Upper lobe of left lung (tissue), 4 donors: ENCODE measurements at regions not wholly inside any gene's neighbourhood (a gene's known extent, or its start where the extent isn't known, plus 50 kb on each side); places are given as distances from the start of the nearest gene placed in this dataset.

Experiments used
- EP300 ChIP-seq, 4 donors: sonication (generic); formaldehyde crosslinking; IDR thresholded peaks; one replicate each; pipeline ENCODE4 v1.5.1; 2017; ENCODE audit warnings: antibody characterized with exemption in 4 of 4, control low read depth in 2 of 4
- POLR2AphosphoS5 ChIP-seq, 2 donors: sonication (generic); formaldehyde crosslinking; IDR thresholded peaks; one replicate each; pipeline ENCODE4 v1.5.1; 2017; ENCODE audit warnings: antibody characterized with exemption in 2 of 2
- TF ChIP-seq, protein P1 (sequence below), 6 experiments: fragments of 450-650 bp in 4 of 6; fragments of 200-600 bp in 2 of 6; sonication (generic) in 2 of 6; IDR thresholded peaks; one replicate each; pipeline ENCODE4 v1.5.1; 2016 to 2019; ENCODE audit warnings: antibody characterized with exemption in 6 of 6

- no peak for TF ChIP-seq POLR2AphosphoS5 (IDR thresholded peaks at IDR 0.05)
- TF ChIP-seq, protein P1, sequence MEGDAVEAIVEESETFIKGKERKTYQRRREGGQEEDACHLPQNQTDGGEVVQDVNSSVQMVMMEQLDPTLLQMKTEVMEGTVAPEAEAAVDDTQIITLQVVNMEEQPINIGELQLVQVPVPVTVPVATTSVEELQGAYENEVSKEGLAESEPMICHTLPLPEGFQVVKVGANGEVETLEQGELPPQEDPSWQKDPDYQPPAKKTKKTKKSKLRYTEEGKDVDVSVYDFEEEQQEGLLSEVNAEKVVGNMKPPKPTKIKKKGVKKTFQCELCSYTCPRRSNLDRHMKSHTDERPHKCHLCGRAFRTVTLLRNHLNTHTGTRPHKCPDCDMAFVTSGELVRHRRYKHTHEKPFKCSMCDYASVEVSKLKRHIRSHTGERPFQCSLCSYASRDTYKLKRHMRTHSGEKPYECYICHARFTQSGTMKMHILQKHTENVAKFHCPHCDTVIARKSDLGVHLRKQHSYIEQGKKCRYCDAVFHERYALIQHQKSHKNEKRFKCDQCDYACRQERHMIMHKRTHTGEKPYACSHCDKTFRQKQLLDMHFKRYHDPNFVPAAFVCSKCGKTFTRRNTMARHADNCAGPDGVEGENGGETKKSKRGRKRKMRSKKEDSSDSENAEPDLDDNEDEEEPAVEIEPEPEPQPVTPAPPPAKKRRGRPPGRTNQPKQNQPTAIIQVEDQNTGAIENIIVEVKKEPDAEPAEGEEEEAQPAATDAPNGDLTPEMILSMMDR (IDR thresholded peaks at IDR 0.05), result no peak
- no peak for TF ChIP-seq EP300 (IDR thresholded peaks at IDR 0.05)
Observed at GRCh38 chr13:103388839-103389238, 322.6 kb upstream of the SLC10A2 start.
